ENCODE measurements at regions not wholly inside any gene's neighbourhood (a gene's known extent, or its start where the extent isn't known, plus 50 kb on each side); places are given as distances from the start of the nearest gene placed in this dataset.
A peak's percentile ranks its signal among the peaks of the same experiment; 100 is the strongest.
"Not testable (repeated sequence)": the region's sequence is repeated elsewhere in the genome, so short reads cannot be mapped to it uniquely, and the experiment has no call there.

GRCh38 chr18:62442391-62442790 is 80.4 kb upstream of the ZCCHC2 start:
- DNase-seq: no peak

GRCh38 chr18:62445386-62445917 is 77.4 kb upstream of the ZCCHC2 start:
- DNase-seq: no peak

GRCh38 chr18:62446511-62446910 is 76.3 kb upstream of the ZCCHC2 start:
- DNase-seq: no peak

- no peak for DNase-seq
These were observed 75.2 kb upstream of the ZCCHC2 start for GRCh38 chr18:62447652-62448051.

GRCh38 chr18:62448426-62448825 is 74.4 kb upstream of the ZCCHC2 start:
- DNase-seq: no peak

GRCh38 chr18:62449490-62450104 is 73.2 kb upstream of the ZCCHC2 start:
- DNase-seq: no peak

GRCh38 chr18:62450175-62450545 is 72.7 kb upstream of the ZCCHC2 start:
- no peak for DNase-seq

GRCh38 chr18:62450546-62451410 is 72.0 kb upstream of the ZCCHC2 start:
- peak; percentile 94 for DNase-seq

- DNase-seq: no peak
These were observed 70.5 kb upstream of the ZCCHC2 start for GRCh38 chr18:62452280-62452831.

- DNase-seq: no peak
These were observed 69.0 kb upstream of the ZCCHC2 start for GRCh38 chr18:62453864-62454263.

GRCh38 chr18:62454527-62454926 is 68.3 kb upstream of the ZCCHC2 start:
- DNase-seq: no peak

GRCh38 chr18:62455222-62455621 is 67.6 kb upstream of the ZCCHC2 start:
- no peak for DNase-seq

GRCh38 chr18:62457877-62458276 is 64.9 kb upstream of the ZCCHC2 start:
- DNase-seq: no peak

- no peak for DNase-seq
These were observed 64.5 kb upstream of the ZCCHC2 start for GRCh38 chr18:62458346-62458745.

GRCh38 chr18:62458868-62459716 is 63.7 kb upstream of the ZCCHC2 start:
- DNase-seq: no peak

- DNase-seq: no peak
These were observed 61.9 kb upstream of the ZCCHC2 start for GRCh38 chr18:62460851-62461300.

- no peak for DNase-seq
These were observed 61.2 kb upstream of the ZCCHC2 start for GRCh38 chr18:62461591-62461990.

- no peak for DNase-seq
These were observed 58.6 kb upstream of the ZCCHC2 start for GRCh38 chr18:62464266-62464665.

GRCh38 chr18:62469131-62469530 is 53.7 kb upstream of the ZCCHC2 start:
- DNase-seq: not testable (repeated sequence)
